Testis (tissue), 2 donors: ENCODE measurements at regions not wholly inside any gene's neighbourhood (a gene's known extent, or its start where the extent isn't known, plus 50 kb on each side); places are given as distances from the start of the nearest gene placed in this dataset.

Source experiments
- CTCF ChIP-seq, 3 experiments: fragments of 450-650 bp in 2 of 3; fragments of 200-600 bp in 1 of 3; sonication (generic) in 1 of 3; IDR thresholded peaks; one replicate each; pipeline ENCODE4 v1.5.1; 2016 to 2019; ENCODE audit warnings: antibody characterized with exemption in 3 of 3, mild to moderate bottlenecking in 2 of 3, moderate library complexity in 1 of 3
- POLR2A ChIP-seq: fragments of 450-650 bp; IDR thresholded peaks from one replicate; pipeline ENCODE4 v1.6.1; 2017; ENCODE audit warnings: antibody characterized with exemption, mild to moderate bottlenecking, moderate library complexity

DNA sequence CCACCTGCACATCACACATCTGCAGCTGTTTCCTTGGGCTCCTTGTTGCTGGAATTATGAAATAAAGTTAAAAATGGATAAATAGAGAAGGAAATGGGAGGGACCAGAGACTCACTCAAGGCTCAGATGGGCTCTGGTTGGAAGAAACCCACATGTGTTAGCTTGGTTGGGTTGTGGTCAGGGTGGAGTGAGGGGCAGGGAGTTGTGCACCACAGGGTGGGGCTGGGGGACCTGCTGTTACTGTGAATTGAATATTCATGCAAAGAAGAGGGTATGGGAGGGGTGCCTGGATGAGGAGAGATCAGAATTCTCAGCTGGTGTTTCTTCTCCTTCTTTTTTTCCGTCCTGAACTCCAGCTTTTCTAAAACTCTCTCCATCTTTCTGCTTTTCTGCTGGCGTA, 320.7 kb downstream of the MAP2K4 start:
- TF ChIP-seq CTCF (IDR thresholded peaks at IDR 0.05): no peak
- no peak for TF ChIP-seq POLR2A
